Astrocyte (in vitro differentiated cells and primary cell): ENCODE measurements at regions not wholly inside any gene's neighbourhood (a gene's known extent, or its start where the extent isn't known, plus 50 kb on each side); places are given as distances from the start of the nearest gene placed in this dataset.

Experiments
- EZH2 ChIP-seq: IDR thresholded peaks from 2 replicates; pipeline ENCODE4 v1.6.1; 2012; ENCODE audit warnings: mild to moderate bottlenecking, low read length, inconsistent platforms; ENCODE audit not compliant: insufficient read depth
- TF ChIP-seq, protein P1 (sequence below): IDR thresholded peaks from 2 replicates; pipeline ENCODE4 v1.5.1; 2011; ENCODE audit warnings: low read depth, mild to moderate bottlenecking, inconsistent platforms, low read length, moderate library complexity; ENCODE audit not compliant: insufficient read depth

DNA sequence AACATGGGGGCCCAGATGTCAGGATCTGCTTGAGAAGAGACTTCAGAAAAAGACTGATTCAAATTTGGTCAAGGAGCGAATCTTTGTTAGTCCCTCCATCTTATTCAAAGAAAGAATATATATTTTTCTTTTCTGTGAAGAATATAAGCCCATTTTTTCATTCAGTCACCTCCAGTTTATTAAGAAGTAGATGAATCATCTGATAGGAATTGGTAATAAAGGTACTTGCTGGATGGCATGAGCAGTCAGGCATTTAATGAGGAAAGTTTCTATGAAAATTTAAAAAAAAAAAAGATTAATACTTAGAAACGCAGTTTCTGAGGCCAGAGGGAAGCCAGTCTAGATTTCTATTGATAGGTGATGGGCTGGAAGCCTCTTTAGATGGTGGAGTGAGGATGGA, 373.1 kb upstream of the SMC2 start:
- TF ChIP-seq, protein P1, sequence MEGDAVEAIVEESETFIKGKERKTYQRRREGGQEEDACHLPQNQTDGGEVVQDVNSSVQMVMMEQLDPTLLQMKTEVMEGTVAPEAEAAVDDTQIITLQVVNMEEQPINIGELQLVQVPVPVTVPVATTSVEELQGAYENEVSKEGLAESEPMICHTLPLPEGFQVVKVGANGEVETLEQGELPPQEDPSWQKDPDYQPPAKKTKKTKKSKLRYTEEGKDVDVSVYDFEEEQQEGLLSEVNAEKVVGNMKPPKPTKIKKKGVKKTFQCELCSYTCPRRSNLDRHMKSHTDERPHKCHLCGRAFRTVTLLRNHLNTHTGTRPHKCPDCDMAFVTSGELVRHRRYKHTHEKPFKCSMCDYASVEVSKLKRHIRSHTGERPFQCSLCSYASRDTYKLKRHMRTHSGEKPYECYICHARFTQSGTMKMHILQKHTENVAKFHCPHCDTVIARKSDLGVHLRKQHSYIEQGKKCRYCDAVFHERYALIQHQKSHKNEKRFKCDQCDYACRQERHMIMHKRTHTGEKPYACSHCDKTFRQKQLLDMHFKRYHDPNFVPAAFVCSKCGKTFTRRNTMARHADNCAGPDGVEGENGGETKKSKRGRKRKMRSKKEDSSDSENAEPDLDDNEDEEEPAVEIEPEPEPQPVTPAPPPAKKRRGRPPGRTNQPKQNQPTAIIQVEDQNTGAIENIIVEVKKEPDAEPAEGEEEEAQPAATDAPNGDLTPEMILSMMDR, result no peak
- TF ChIP-seq EZH2, result no peak
